Astrocyte (in vitro differentiated cells and primary cell): ENCODE measurements at regions not wholly inside any gene's neighbourhood (a gene's known extent, or its start where the extent isn't known, plus 50 kb on each side); places are given as distances from the start of the nearest gene placed in this dataset.

Experiments used
- EZH2 ChIP-seq: IDR thresholded peaks from 2 replicates; pipeline ENCODE4 v1.6.1; 2012; ENCODE audit warnings: mild to moderate bottlenecking, low read length, inconsistent platforms; ENCODE audit not compliant: insufficient read depth
- TF ChIP-seq, protein P1 (sequence below): IDR thresholded peaks from 2 replicates; pipeline ENCODE4 v1.5.1; 2011; ENCODE audit warnings: low read depth, mild to moderate bottlenecking, inconsistent platforms, low read length, moderate library complexity; ENCODE audit not compliant: insufficient read depth

- TF ChIP-seq, protein P1, sequence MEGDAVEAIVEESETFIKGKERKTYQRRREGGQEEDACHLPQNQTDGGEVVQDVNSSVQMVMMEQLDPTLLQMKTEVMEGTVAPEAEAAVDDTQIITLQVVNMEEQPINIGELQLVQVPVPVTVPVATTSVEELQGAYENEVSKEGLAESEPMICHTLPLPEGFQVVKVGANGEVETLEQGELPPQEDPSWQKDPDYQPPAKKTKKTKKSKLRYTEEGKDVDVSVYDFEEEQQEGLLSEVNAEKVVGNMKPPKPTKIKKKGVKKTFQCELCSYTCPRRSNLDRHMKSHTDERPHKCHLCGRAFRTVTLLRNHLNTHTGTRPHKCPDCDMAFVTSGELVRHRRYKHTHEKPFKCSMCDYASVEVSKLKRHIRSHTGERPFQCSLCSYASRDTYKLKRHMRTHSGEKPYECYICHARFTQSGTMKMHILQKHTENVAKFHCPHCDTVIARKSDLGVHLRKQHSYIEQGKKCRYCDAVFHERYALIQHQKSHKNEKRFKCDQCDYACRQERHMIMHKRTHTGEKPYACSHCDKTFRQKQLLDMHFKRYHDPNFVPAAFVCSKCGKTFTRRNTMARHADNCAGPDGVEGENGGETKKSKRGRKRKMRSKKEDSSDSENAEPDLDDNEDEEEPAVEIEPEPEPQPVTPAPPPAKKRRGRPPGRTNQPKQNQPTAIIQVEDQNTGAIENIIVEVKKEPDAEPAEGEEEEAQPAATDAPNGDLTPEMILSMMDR = no peak
- no peak for TF ChIP-seq EZH2
These were observed 104.9 kb downstream of the KCNJ2 start for GRCh38 chr17:70274255-70274654.
